Heart right ventricle (tissue), 16 donors: ENCODE measurements at regions not wholly inside any gene's neighbourhood (a gene's known extent, or its start where the extent isn't known, plus 50 kb on each side); places are given as distances from the start of the nearest gene placed in this dataset.
A peak's percentile ranks its signal among the peaks of the same experiment; 100 is the strongest.
"Not testable (repeated sequence)": the region's sequence is repeated elsewhere in the genome, so short reads cannot be mapped to it uniquely, and the experiment has no call there.

Experiments
- ATAC-seq, 8 donors: fragments of 200-7000 bp; cut with Tn5 transposase; one replicate each; pipeline ENCODE4 v1.9.1; 2020; ENCODE audit warnings: mild to moderate bottlenecking in 8 of 8, moderate library complexity in 8 of 8, moderate number of reproducible peaks in 1 of 8
- DNase-seq, 2 donors: peaks; one replicate each; pipeline ENCODE4 v3.0.0-alpha.2; 2020
- H3K27ac ChIP-seq, 10 donors: fragments of 200-600 bp; sonication (generic) in 2 of 10; one replicate each; pipeline versions ENCODE4 v1.5.0 to v1.8.0; 2020 to 2022; ENCODE audit warnings: mild to moderate bottlenecking in 3 of 10
- H3K27me3 ChIP-seq, 7 donors: fragments of 200-600 bp; one replicate each; pipeline ENCODE4 v1.8.0; 2021 to 2022; ENCODE audit warnings: mild to moderate bottlenecking in 2 of 7
- H3K36me3 ChIP-seq, 9 donors: fragments of 200-600 bp; sonication (generic) in 1 of 9; one replicate each; pipeline versions ENCODE4 v1.5.0 to v1.8.0; 2020 to 2022; ENCODE audit warnings: mild to moderate bottlenecking in 2 of 9
- H3K4me1 ChIP-seq, 9 donors: fragments of 200-600 bp; sonication (generic) in 1 of 9; one replicate each; pipeline versions ENCODE4 v1.5.0 to v1.8.0; 2020 to 2022; ENCODE audit warnings: mild to moderate bottlenecking in 4 of 9
- H3K4me3 ChIP-seq, 10 donors: fragments of 200-600 bp; sonication (generic) in 2 of 10; one replicate each; pipeline versions ENCODE4 v1.5.0 to v1.8.0; 2020 to 2022; ENCODE audit warnings: mild to moderate bottlenecking in 7 of 10, moderate library complexity in 2 of 10
- H3K9me3 ChIP-seq, 11 donors: fragments of 200-600 bp in 10 of 11; sonication (generic) in 2 of 11; one replicate each; pipeline versions ENCODE4 v1.5.0 to v1.8.0; 2013 to 2022; ENCODE audit warnings: mild to moderate bottlenecking in 2 of 11, control low read depth in 1 of 11, moderate library complexity in 1 of 11
- whole genome bisulfite sequencing, 2 donors: extraction: QIAGEN DNeasy Blood & Tissue Kit; methylation state at CpG; one replicate each; pipeline ENCODE4 v1.1.7; 2013; ENCODE audit warnings: inconsistent platforms in 1 of 2; 5-methylcytosine and 5-hydroxymethylcytosine counted together
- intact Hi-C, 10 donors: fragments of 100-400 bp; cut with DNase I; formaldehyde crosslinking; loops; one replicate each; pipeline versions ENCODE4 v1.11.1 to v1.14.2; 2022
- TF ChIP-seq, protein P1 (sequence below), 9 donors: fragments of 200-600 bp; sonication (generic) in 2 of 9; IDR thresholded peaks; one replicate each; pipeline versions ENCODE4 v1.5.0 to v1.8.0; 2021 to 2022; ENCODE audit warnings: antibody characterized with exemption in 9 of 9, mild to moderate bottlenecking in 5 of 9, moderate library complexity in 1 of 9
- donor health status: Arrhythmogenic right ventricular cardiomyopathy.
- donor health status: ischemic (EF 13 %, LVEDD 7.1; RV severe dilation, severe dysfunction).
- donor health status: healthy with polysubstance abuse.
- donor health status: DM: no; HTN: yes; CAD: no.
- donor health status: DM: no; HTN: no; CAD: no.
- donor health status: ischemic (EF 25% LVEDD 6.9; RV normal size, moderate dysfunction).
- donor health status: ischemic (EF 25% LVEDD 5.7; RV mildly dilated, moderate dysfunction).
- donor health status: healthy.
- donor health status: DM: yes; HTN: yes; CAD: no.
- donor health status: Ischemic cardiomyopathy.
- donor health status: ischemic (EF 35%, LVEDD 5.7; RV mildly dilated, moderate dysfunction).
- donor health status: nonischemic (EF 11% LVEDD 7.7; RV severe dilation, severe dysfunction).
- donor health status: DM: yes; HTN: yes; CAD: no.
- donor health status: PGD.
- donor health status: ischemic (EF 29% LVEDD 5.4; RV normal size, mild dysfunction).
- donor health status: nonischemic (EF 23%, LVEDD 6.1; RV moderate dilation, normal function).

DNA sequence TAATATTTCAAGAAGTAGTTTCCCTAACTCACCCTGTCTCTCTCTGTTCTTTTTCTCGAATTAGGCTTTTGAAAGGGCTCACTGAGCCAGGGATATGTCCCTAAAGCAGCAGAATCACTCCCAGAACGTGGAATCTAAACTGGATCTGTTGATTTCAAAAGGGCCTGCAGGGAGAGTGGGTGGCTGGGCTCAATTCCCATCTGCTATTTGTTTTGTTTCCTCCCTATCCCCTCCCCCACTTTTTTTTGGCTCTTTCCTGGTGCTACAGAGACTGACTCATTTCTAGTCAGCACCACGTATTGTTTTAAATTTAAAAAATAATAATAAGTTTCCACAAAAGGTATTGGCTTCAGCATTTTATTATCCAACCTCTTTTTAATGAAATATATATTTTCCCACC is 961.5 kb downstream of the FAM181B start:
- no peak for ATAC-seq
- H3K4me1 ChIP-seq = no peaks in the 10 kb centered on the region
- H3K27ac ChIP-seq = no peak overlapping the region
- TF ChIP-seq, protein P1, sequence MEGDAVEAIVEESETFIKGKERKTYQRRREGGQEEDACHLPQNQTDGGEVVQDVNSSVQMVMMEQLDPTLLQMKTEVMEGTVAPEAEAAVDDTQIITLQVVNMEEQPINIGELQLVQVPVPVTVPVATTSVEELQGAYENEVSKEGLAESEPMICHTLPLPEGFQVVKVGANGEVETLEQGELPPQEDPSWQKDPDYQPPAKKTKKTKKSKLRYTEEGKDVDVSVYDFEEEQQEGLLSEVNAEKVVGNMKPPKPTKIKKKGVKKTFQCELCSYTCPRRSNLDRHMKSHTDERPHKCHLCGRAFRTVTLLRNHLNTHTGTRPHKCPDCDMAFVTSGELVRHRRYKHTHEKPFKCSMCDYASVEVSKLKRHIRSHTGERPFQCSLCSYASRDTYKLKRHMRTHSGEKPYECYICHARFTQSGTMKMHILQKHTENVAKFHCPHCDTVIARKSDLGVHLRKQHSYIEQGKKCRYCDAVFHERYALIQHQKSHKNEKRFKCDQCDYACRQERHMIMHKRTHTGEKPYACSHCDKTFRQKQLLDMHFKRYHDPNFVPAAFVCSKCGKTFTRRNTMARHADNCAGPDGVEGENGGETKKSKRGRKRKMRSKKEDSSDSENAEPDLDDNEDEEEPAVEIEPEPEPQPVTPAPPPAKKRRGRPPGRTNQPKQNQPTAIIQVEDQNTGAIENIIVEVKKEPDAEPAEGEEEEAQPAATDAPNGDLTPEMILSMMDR (IDR thresholded peaks at IDR 0.05) = no peak
- intact Hi-C loops = no loop called here
- no peak overlapping the region for H3K4me3 ChIP-seq
- peak in 1 of 2 donors; percentile 6 for DNase-seq
- H3K36me3 ChIP-seq = no peaks in the 10 kb centered on the region
- H3K9me3 ChIP-seq = no peaks in the 10 kb centered on the region
- no peaks in the 10 kb centered on the region for H3K27me3 ChIP-seq
- WGBS, 2 donors = 14 to 26% methylated on average over 3 of the region's 3 CpGs

DNA sequence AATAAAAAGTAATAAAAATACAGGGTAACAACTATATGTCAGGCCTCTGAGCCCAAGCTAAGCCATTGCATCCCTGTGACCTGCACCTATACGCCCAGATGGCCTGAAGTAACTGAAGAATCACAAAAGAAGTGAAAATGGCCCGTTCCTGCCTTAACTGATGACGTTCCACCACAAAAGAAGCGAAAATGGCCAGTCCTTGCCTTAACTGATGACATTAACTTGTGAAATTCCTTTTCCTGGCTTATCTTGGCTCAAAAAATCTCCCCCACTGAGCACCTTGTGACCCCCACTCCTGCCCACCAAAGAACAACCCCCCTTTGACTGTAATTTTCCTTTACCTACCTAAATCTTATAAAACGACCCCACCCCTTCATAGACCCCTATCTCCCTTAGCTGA is 963.8 kb downstream of the FAM181B start:
- ATAC-seq, intact Hi-C loops, DNase-seq, H3K27me3 ChIP-seq, H3K4me1 ChIP-seq, H3K36me3 ChIP-seq, H3K4me3 ChIP-seq, H3K9me3 ChIP-seq, H3K27ac ChIP-seq: not testable (repeated sequence)
- WGBS, 2 donors = 43 to 51% methylated on average over 5 of the region's 5 CpGs

DNA sequence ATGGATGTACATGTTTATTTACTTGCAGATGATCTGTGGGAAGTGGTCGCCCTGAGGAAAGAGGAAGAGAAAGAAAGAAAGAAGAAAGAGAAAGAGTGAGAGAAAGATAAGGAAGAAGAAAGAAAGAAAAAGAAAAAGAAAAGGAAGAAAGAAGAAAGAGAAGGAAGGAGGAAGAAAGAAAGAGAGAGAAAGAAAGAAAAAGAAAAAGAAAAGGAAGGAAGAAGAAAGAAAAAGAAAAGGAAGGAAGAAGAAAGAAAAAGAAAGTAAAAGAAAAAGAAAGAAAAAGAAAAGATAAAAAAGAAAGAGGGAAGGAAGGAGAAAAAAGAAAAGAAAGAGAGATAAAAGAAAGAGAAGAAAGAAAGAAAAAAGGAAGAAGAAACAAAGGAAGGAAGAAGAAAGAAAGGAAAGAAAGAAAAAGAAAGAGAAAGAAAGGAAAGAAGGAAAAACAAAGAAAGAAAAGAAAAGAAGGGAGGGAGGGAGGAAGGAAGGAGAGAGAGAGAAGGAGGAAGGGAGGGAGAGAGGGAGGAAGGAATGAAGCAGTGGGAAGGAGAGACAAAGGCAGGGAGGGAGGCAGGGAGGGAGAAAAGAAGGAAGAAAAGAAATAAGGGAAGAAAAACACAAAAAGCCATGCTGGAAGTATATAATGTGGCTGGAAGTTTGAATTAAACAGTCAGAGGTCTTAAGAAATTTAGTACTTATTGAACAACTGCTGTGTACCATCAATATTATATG is 976.6 kb downstream of the FAM181B start:
- H3K36me3 ChIP-seq = no peaks in the 10 kb centered on the region
- intact Hi-C loops = no loop called here
- H3K9me3 ChIP-seq = no peaks in the 10 kb centered on the region
- TF ChIP-seq, protein P1 (IDR thresholded peaks at IDR 0.05) = no peak
- ATAC-seq = no peak
- no peaks in the 10 kb centered on the region for H3K27me3 ChIP-seq
- DNase-seq = no peak
- no peak overlapping the region for H3K27ac ChIP-seq
- whole genome bisulfite sequencing, 2 donors = 77 to 93% methylated on average over 1 of the region's 1 CpG
- no peak overlapping the region for H3K4me3 ChIP-seq
- no peaks in the 10 kb centered on the region for H3K4me1 ChIP-seq

DNA sequence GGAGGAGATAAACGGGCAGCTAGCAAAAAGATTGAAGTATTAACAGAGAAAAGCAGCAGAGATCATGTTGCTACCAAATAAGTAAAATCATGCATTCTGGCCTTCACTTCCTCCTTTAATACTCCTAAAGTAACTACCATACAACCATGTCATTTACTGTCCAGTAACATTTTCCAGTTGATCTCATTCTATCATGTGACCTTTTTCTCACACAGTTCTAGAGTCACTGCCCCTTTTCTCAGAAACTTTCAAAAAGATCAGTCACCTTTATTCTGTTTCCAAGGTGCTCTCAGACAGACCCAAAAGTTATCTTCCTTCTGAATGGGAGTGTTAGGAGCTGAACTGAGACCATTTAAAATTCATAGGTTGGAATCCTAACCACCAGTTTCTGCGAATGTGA is 984.4 kb downstream of the FAM181B start:
- Histone ChIP-seq H3K4me3 (no peak overlapping the region), H3K27me3 (no peaks in the 10 kb centered on the region), H3K9me3 (peaks cover 0 to 6% (median 0%) of the 10 kb centered on the region in 11 donors), H3K4me1 (no peaks in the 10 kb centered on the region), H3K27ac (no peak overlapping the region), H3K36me3 (no peaks in the 10 kb centered on the region)
- WGBS, 2 donors = 79 to 85% methylated on average over 2 of the region's 2 CpGs
- no peak for DNase-seq
- TF ChIP-seq, protein P1 (IDR thresholded peaks at IDR 0.05) = no peak
- ATAC-seq = no peak
- intact Hi-C loops = no loop called here

DNA sequence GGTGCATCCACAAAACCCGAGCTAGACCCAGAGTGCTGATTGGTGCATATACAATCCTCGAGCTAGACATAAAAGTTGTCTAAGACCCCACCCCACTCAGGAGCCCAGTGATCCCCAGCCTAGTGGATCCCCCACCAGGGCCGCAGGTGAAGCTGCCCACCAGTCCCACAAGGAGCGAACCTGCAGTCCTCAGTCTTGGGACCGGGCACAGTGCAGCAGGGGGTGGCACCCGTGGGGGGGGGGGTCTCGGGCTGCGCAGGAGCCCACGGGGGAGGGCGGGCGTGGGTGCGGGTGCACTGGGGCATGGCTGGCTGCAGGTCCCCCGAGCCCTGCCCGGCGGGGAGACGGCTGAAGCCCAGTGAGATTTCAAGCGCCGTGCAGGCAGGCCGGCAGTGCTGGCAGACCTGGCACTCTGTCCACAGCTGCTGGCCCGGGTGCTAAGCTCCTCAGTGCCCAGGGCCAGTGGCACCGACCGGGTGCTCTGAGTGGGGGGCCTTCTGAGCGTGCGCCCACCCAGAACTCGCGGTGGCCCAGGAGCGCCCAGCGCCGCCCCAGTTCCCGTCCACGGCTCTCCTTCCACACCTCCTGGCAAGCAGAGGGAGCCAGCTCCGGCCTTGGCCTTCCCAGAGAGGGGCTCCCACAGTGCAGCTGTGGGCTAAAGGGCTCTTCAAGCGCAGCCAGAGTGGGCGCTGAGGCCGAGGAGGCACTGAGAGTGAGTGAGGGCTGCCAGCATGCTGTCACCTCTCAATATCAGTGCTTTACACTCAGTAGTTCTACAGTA is 989.1 kb downstream of the FAM181B start:
- Histone ChIP-seq H3K36me3 (no peaks in the 10 kb centered on the region), H3K4me1 (no peaks in the 10 kb centered on the region), H3K9me3 (peaks cover 0 to 6% (median 0%) of the 10 kb centered on the region in 11 donors), H3K27ac (no peak overlapping the region), H3K4me3 (no peak overlapping the region), H3K27me3 (no peaks in the 10 kb centered on the region)
- DNase-seq (no peak), ATAC-seq (no peak)
- TF ChIP-seq, protein P1 (IDR thresholded peaks at IDR 0.05) = no peak
- intact Hi-C loops = no loop called here
- 91 to 94% methylated on average over 33 to 35 of the region's 35 CpGs for WGBS, 2 donors
